H1 (cell line): ENCODE measurements at regions not wholly inside any gene's neighbourhood (a gene's known extent, or its start where the extent isn't known, plus 50 kb on each side); places are given as distances from the start of the nearest gene placed in this dataset.

Experiments used
- CTCF ChIA-PET: fragments of 300-600 bp; sonication (Branson Sonifier 250); formaldehyde crosslinking; loops from one replicate; lab custom pipeline; 2021; ENCODE audit not compliant: partially characterized antibody; lab: Charles Lee
- POLR2A ChIA-PET: fragments of 300-600 bp; sonication (Branson Sonifier 250); formaldehyde crosslinking; loops from one replicate; lab custom pipeline; 2021; ENCODE audit warnings: inconsistent platforms; ENCODE audit not compliant: partially characterized antibody; lab: Charles Lee
- DNase-seq, 2 experiments: peaks; one replicate each; pipeline versions ENCODE4 v3.0.0 to v3.0.0-alpha.2; 2010 to 2022; ENCODE audit warnings: low spot score in 2 of 2, low read depth in 1 of 2, mixed read lengths in 1 of 2
- FAIRE-seq: peaks from 2 replicates; lab custom pipeline; 2011; peaks lifted over from hg19 to GRCh38; lab: Jason Lieb, UNC
- H2AFZ ChIP-seq: 2 replicates; pipeline ENCODE4 v1.8.1; 2012; ENCODE audit warnings: low read length, inconsistent platforms
- H2AK5ac ChIP-seq: 2 replicates; pipeline ENCODE4 v1.6.1; 2013; ENCODE audit warnings: low read depth, low read length
- H2BK120ac ChIP-seq: replicated peaks from 2 replicates; pipeline ENCODE3; 2013; ENCODE audit warnings: low read depth, low read length, inconsistent platforms
- H2BK12ac ChIP-seq: 2 replicates; pipeline ENCODE4 v1.6.1; 2013; ENCODE audit warnings: low read depth, low read length
- H2BK15ac ChIP-seq: 2 replicates; pipeline ENCODE4 v1.6.1; 2013; ENCODE audit warnings: low read length
- H2BK20ac ChIP-seq: 2 replicates; pipeline ENCODE4 v1.6.1; 2013; ENCODE audit warnings: low read length
- H2BK5ac ChIP-seq: 2 replicates; pipeline ENCODE4 v1.6.1; 2013; ENCODE audit warnings: low read depth, low read length
- H3K14ac ChIP-seq: 2 replicates; pipeline ENCODE4 v1.6.1; 2013; ENCODE audit warnings: inconsistent platforms; ENCODE audit not compliant: insufficient read length
- H3K18ac ChIP-seq: 2 replicates; pipeline ENCODE4 v1.6.1; 2013; ENCODE audit warnings: low read length; ENCODE audit errors: extremely low read depth
- H3K23ac ChIP-seq: 2 replicates; pipeline ENCODE4 v1.6.1; 2013; ENCODE audit warnings: inconsistent platforms; ENCODE audit not compliant: insufficient read length
- H3K23me2 ChIP-seq: 2 replicates; pipeline ENCODE4 v1.6.1; 2013; ENCODE audit warnings: low read depth, low read length
- H3K27ac ChIP-seq: 2 replicates; pipeline ENCODE4 v1.6.1; 2011; ENCODE audit warnings: low read depth, low read length, inconsistent platforms
- H3K27me3 ChIP-seq, 4 experiments: replicated peaks in 1 of 4; 1 replicate in 1 of 4; 2 replicates in 3 of 4; pipeline versions ENCODE4 v1.6.1 to v1.8.1; 2011 to 2013; ENCODE audit warnings: low read length in 3 of 4, mild to moderate bottlenecking in 3 of 4, inconsistent platforms in 2 of 4, mixed read lengths in 2 of 4, moderate library complexity in 1 of 4; ENCODE audit not compliant: control insufficient read depth in 3 of 4, insufficient read depth in 3 of 4; ENCODE audit errors: extremely low read depth in 1 of 4
- H3K36me3 ChIP-seq, 4 experiments: 2 replicates each; pipeline versions ENCODE4 v1.6.1 to v1.8.1; 2011 to 2013; ENCODE audit warnings: mild to moderate bottlenecking in 4 of 4, low read length in 3 of 4, moderate library complexity in 2 of 4, control low read depth in 1 of 4, inconsistent platforms in 1 of 4; ENCODE audit not compliant: insufficient read depth in 4 of 4, control insufficient read depth in 2 of 4
- H3K4ac ChIP-seq: replicated peaks from 2 replicates; pipeline ENCODE3; 2013; ENCODE audit warnings: low read length, low read depth, mixed read lengths, inconsistent platforms; ENCODE audit not compliant: insufficient read length
- H3K4me1 ChIP-seq, 4 experiments: replicated peaks in 1 of 4; 1 replicate in 1 of 4; 2 replicates in 3 of 4; pipeline versions ENCODE4 v1.6.1 to v1.8.1; 2011 to 2013; ENCODE audit warnings: low read length in 3 of 4, inconsistent platforms in 2 of 4, mixed read lengths in 1 of 4; ENCODE audit not compliant: insufficient read depth in 4 of 4, control insufficient read depth in 3 of 4
- H3K4me2 ChIP-seq, 2 experiments: 2 replicates each; pipeline versions ENCODE4 v1.6.1 to v1.8.1; 2011 to 2013; ENCODE audit warnings: low read depth in 2 of 2, low read length in 2 of 2, control low read depth in 1 of 2, inconsistent platforms in 1 of 2, mild to moderate bottlenecking in 1 of 2; ENCODE audit not compliant: insufficient read depth in 1 of 2
- H3K4me3 ChIP-seq, 4 experiments: fragments of 200-600, 300-600 bp in 1 of 4; sonication (generic), shearing (Covaris generic), sonication (Bioruptor Twin) in 1 of 4; 2 replicates each; pipeline versions ENCODE4 v1.5.1 to v1.8.1; 2011 to 2016; ENCODE audit warnings: low read length in 4 of 4, low read depth in 3 of 4, control low read depth in 2 of 4, inconsistent platforms in 2 of 4, mild to moderate bottlenecking in 2 of 4, mixed read lengths in 1 of 4, moderate library complexity in 1 of 4; ENCODE audit not compliant: insufficient read depth in 2 of 4; ENCODE audit errors: extremely low read depth in 1 of 4
- H3K56ac ChIP-seq: replicated peaks from 2 replicates; pipeline ENCODE3; 2013; ENCODE audit warnings: low read depth, mild to moderate bottlenecking, mixed read lengths, low read length, inconsistent platforms; ENCODE audit not compliant: insufficient read length
- H3K79me1 ChIP-seq: 2 replicates; pipeline ENCODE4 v1.6.1; 2013; ENCODE audit warnings: low read depth, low read length, control low read depth
- H3K79me2 ChIP-seq, 2 experiments: 2 replicates each; pipeline versions ENCODE4 v1.6.1 to v1.8.1; 2012 to 2013; ENCODE audit warnings: low read length in 2 of 2, mild to moderate bottlenecking in 2 of 2, inconsistent platforms in 1 of 2; ENCODE audit not compliant: insufficient read depth in 2 of 2, control insufficient read depth in 1 of 2
- H3K9ac ChIP-seq, 4 experiments: replicated peaks in 1 of 4; 1 replicate in 1 of 4; 2 replicates in 3 of 4; pipeline versions ENCODE4 v1.6.1 to v1.8.1; 2011 to 2013; ENCODE audit warnings: low read depth in 3 of 4, low read length in 3 of 4, control low read depth in 2 of 4, mild to moderate bottlenecking in 2 of 4, moderate library complexity in 2 of 4, inconsistent platforms in 1 of 4; ENCODE audit errors: extremely low read depth in 1 of 4
- H3K9me3 ChIP-seq, 2 experiments: 2 replicates each; pipeline versions ENCODE4 v1.6.1 to v1.8.1; 2012 to 2013; ENCODE audit warnings: mild to moderate bottlenecking in 2 of 2, moderate library complexity in 2 of 2, control low read depth in 1 of 2, inconsistent platforms in 1 of 2, low read depth in 1 of 2, low read length in 1 of 2, mixed read lengths in 1 of 2; ENCODE audit not compliant: insufficient read depth in 2 of 2
- H4K20me1 ChIP-seq, 2 experiments: replicated peaks in 1 of 2; 2 replicates each; pipeline versions ENCODE3 to v1.8.1; 2011 to 2013; ENCODE audit warnings: inconsistent platforms in 2 of 2, low read length in 2 of 2, mild to moderate bottlenecking in 1 of 2; ENCODE audit not compliant: insufficient read depth in 2 of 2, control insufficient read depth in 1 of 2
- H4K5ac ChIP-seq: 2 replicates; pipeline ENCODE4 v1.6.1; 2013; ENCODE audit warnings: low read length, low read depth, mixed read lengths, inconsistent platforms; ENCODE audit not compliant: insufficient read length
- H4K8ac ChIP-seq: 2 replicates; pipeline ENCODE4 v1.8.0; 2013; ENCODE audit warnings: mild to moderate bottlenecking, moderate library complexity, low read length, inconsistent platforms; ENCODE audit not compliant: insufficient read depth; ENCODE audit errors: extremely low read depth
- H4K91ac ChIP-seq: replicated peaks from 2 replicates; pipeline ENCODE3; 2013; ENCODE audit warnings: low read length, mixed read lengths, inconsistent platforms; ENCODE audit not compliant: insufficient read length
- MAFK ChIP-seq: IDR thresholded peaks from 2 replicates; pipeline ENCODE4 v1.6.1; 2012; ENCODE audit warnings: low read depth, mild to moderate bottlenecking, improper control_type of control experiment, low read length
- WGBS, 2 experiments: shearing (Covaris generic) in 1 of 2; methylation state at CpG; one replicate each; pipeline versions ENCODE4 v1.1.6 to v1.1.7; 2013 to 2015; ENCODE audit warnings: low lambda C conversion rate in 2 of 2, mixed read lengths in 2 of 2, inconsistent platforms in 1 of 2, low coverage in 1 of 2, missing lambda C conversion rate in 1 of 2; ENCODE audit not compliant: insufficient replicate concordance in 2 of 2, insufficient coverage in 1 of 2, insufficient read length in 1 of 2; ENCODE audit errors: extremely low coverage in 1 of 2, missing lambda C conversion rate in 1 of 2; 5-methylcytosine and 5-hydroxymethylcytosine counted together
- TF ChIP-seq, protein P1 (sequence below): IDR thresholded peaks from 2 replicates; pipeline ENCODE4 v1.6.1; 2011; ENCODE audit warnings: low read length, improper control_type of control experiment

DNA sequence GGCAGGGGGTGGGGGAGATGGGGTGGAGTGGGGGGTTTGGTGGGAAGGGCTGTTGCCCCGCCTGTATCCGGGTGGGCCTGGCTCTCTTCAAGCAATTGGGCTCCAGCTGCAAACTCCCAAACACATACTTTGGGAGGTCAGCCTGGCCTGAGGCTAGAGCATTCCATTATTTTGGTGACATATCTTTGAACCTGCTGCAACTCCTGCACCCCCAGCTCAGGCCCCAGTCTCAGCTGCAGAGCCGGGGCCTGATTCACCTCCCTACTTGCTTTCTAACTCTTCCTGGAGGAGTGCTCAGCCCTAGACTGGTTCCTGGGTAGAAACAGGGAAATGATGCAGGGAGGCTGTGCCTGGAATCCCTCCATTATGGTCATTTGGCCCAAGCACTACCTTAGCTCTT, 140.8 kb upstream of the PRR23C start:
- Histone ChIP-seq H2BK20ac (no peak overlapping the region), H2BK15ac (no peak overlapping the region), H4K8ac (no peak overlapping the region), H2AK5ac (no peak overlapping the region), H3K23me2 (no peaks in the 10 kb centered on the region; the same call in 1 of the 2 replicates), H4K20me1 (no peaks in the 10 kb centered on the region), H2AFZ (no peak overlapping the region), H3K27me3 (no peaks in the 10 kb centered on the region), H3K27ac (no peak overlapping the region), H4K91ac (no peak overlapping the region), H3K36me3 (no peaks in the 10 kb centered on the region), H3K14ac (no peak overlapping the region), H3K4me1 (no peaks in the 10 kb centered on the region), H2BK12ac (no peak overlapping the region), H3K23ac (no peak overlapping the region), H2BK120ac (no peak overlapping the region), H3K4ac (no peak overlapping the region), H3K79me2 (no peaks in the 10 kb centered on the region), H3K4me3 (no peak overlapping the region), H3K18ac (no peak overlapping the region), H4K5ac (no peak overlapping the region), H3K56ac (no peak overlapping the region), H3K9ac (no peak overlapping the region), H3K4me2 (no peak overlapping the region), H3K9me3 (peaks cover 0 to 44% of the 10 kb centered on the region in 2 experiments; a peak in 2 of 4 replicates), H3K79me1 (no peaks in the 10 kb centered on the region), H2BK5ac (no peak overlapping the region)
- FAIRE-seq (no peak), DNase-seq (no peak)
- CTCF ChIA-PET, result interaction anchor here (0.9 kb wide), 1 partner anchor 164 kb away, joined by 3 read pairs; the partner anchor contains the start of gene PRR23B
- 86% methylated on average over 1 of the region's 3 CpGs; no CpG with 5 or more reads in 1 of the 2 experiments for WGBS, 2 experiments
- TF ChIP-seq MAFK, result no peak
- TF ChIP-seq, protein P1, sequence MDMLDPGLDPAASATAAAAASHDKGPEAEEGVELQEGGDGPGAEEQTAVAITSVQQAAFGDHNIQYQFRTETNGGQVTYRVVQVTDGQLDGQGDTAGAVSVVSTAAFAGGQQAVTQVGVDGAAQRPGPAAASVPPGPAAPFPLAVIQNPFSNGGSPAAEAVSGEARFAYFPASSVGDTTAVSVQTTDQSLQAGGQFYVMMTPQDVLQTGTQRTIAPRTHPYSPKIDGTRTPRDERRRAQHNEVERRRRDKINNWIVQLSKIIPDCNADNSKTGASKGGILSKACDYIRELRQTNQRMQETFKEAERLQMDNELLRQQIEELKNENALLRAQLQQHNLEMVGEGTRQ, result no peak
- POLR2A ChIA-PET, result interaction anchor here (0.5 kb wide), 1 partner anchor 15 kb away, joined by 4 read pairs; no protein-coding TSS in a partner anchor
